Astrocyte (in vitro differentiated cells and primary cell): ENCODE measurements at regions not wholly inside any gene's neighbourhood (a gene's known extent, or its start where the extent isn't known, plus 50 kb on each side); places are given as distances from the start of the nearest gene placed in this dataset.

ENCODE experiments used
- CTCF ChIP-seq: IDR thresholded peaks from 2 replicates; pipeline ENCODE4 v1.5.1; 2011; ENCODE audit warnings: low read depth, mild to moderate bottlenecking, inconsistent platforms, low read length, moderate library complexity; ENCODE audit not compliant: insufficient read depth
- EZH2 ChIP-seq: IDR thresholded peaks from 2 replicates; pipeline ENCODE4 v1.6.1; 2012; ENCODE audit warnings: mild to moderate bottlenecking, low read length, inconsistent platforms; ENCODE audit not compliant: insufficient read depth

GRCh38 chr12:22792138-22792537 lies 167.2 kb downstream of the ETNK1 start:
- TF ChIP-seq CTCF (no peak), EZH2 (no peak)
